ENCODE measurements at regions not wholly inside any gene's neighbourhood (a gene's known extent, or its start where the extent isn't known, plus 50 kb on each side); places are given as distances from the start of the nearest gene placed in this dataset.

GRCh38 chr4:122038896-122039295, 87.0 kb upstream of the TRPC3 start:
- no peaks in the 10 kb centered on the region for H3K27me3 ChIP-seq
- no peak for TF ChIP-seq CTCF (IDR thresholded peaks at IDR 0.05)
- H3K4me3 ChIP-seq = no peak overlapping the region
- intact Hi-C loops (cut with DNase I) = no loop called here
- no peak for DNase-seq
- H3K36me3 ChIP-seq = no peaks in the 10 kb centered on the region
- no peaks in the 10 kb centered on the region for H3K9me3 ChIP-seq
- no peaks in the 10 kb centered on the region for H3K4me1 ChIP-seq
- H3K9ac ChIP-seq (ENCODE audit: low read depth in 2 of 2, low read length in 2 of 2) = no peak overlapping the region
- no peak overlapping the region for H3K27ac ChIP-seq

- intact Hi-C loops (cut with DNase I) = no loop called here
- no peaks in the 10 kb centered on the region for H3K27me3 ChIP-seq
- no peak overlapping the region for H3K4me3 ChIP-seq
- no peaks in the 10 kb centered on the region for H3K36me3 ChIP-seq
- H3K9ac ChIP-seq (ENCODE audit: low read depth in 2 of 2, low read length in 2 of 2) = no peak overlapping the region
- no peaks in the 10 kb centered on the region for H3K4me1 ChIP-seq
- DNase-seq = no peak
- H3K27ac ChIP-seq = no peak overlapping the region
- no peaks in the 10 kb centered on the region for H3K9me3 ChIP-seq
- no peak for TF ChIP-seq CTCF (IDR thresholded peaks at IDR 0.05)
These were observed 82.8 kb upstream of the TRPC3 start for GRCh38 chr4:122034619-122035018.

DNA sequence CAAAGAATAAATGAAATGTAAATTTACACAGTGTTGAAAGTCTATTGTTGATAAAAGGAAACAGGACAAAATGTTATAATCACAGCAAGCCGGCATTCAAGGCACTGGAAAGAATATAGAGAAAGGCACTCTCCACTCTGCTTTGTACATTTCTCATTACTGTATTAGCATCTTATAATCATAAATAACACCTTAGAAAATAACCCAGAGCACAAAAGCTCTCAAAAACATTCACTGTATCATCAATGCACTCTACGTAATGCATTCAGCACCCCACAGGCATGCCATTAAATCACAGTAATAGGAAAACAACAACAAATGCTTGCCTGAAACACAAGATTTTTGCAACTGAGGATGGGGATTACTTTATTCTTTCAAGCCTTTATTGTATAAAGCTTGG, 75.3 kb upstream of the TRPC3 start:
- no peaks in the 10 kb centered on the region for H3K36me3 ChIP-seq
- H3K9ac ChIP-seq (ENCODE audit: low read depth in 2 of 2, low read length in 2 of 2) = no peak overlapping the region
- no peaks in the 10 kb centered on the region for H3K9me3 ChIP-seq
- TF ChIP-seq CTCF (IDR thresholded peaks at IDR 0.05) = no peak
- no peak overlapping the region for H3K27ac ChIP-seq
- H3K4me3 ChIP-seq = no peak overlapping the region
- no peaks in the 10 kb centered on the region for H3K27me3 ChIP-seq
- DNase-seq = no peak
- H3K4me1 ChIP-seq = no peaks in the 10 kb centered on the region
- intact Hi-C loops (cut with DNase I) = no loop called here

- Histone ChIP-seq H3K27me3 (no peaks in the 10 kb centered on the region), H3K4me3 (no peak overlapping the region), H3K27ac (no peak overlapping the region), H3K9ac (ENCODE audit: low read depth in 2 of 2, low read length in 2 of 2) (no peak overlapping the region), H3K36me3 (no peaks in the 10 kb centered on the region), H3K4me1 (no peaks in the 10 kb centered on the region), H3K9me3 (no peaks in the 10 kb centered on the region)
- DNase-seq = no peak
- intact Hi-C loops (cut with DNase I) = no loop called here
- TF ChIP-seq CTCF (IDR thresholded peaks at IDR 0.05) = no peak
These were observed 65.4 kb upstream of the TRPC3 start for GRCh38 chr4:122017296-122017695.

DNA sequence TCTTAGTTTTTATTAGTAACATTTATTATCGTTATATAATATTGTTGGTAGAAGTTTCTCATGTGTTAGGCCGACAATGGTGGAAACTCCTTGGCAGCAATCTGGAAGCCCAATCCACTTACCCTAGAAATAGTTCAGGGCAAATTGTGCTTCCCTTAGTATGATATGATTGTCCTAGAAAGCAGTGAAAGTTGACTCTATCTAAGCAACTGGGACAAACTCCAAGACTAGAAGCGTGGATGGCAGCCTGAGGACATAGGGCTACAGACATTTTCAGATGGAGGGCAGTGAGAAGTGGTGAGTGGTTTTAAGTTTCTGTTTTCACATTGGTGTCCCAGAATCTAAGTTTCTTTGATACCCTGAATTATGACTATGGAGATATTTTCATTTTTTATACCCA, 63.3 kb upstream of the TRPC3 start:
- H3K9ac ChIP-seq (ENCODE audit: low read depth in 2 of 2, low read length in 2 of 2) = no peak overlapping the region
- intact Hi-C loops (cut with DNase I) = no loop called here
- no peaks in the 10 kb centered on the region for H3K9me3 ChIP-seq
- no peak for TF ChIP-seq CTCF (IDR thresholded peaks at IDR 0.05)
- H3K4me1 ChIP-seq = no peaks in the 10 kb centered on the region
- no peak overlapping the region for H3K4me3 ChIP-seq
- H3K27ac ChIP-seq = no peak overlapping the region
- no peak for DNase-seq
- no peaks in the 10 kb centered on the region for H3K36me3 ChIP-seq
- H3K27me3 ChIP-seq = no peaks in the 10 kb centered on the region

- Histone ChIP-seq H3K9me3 (no peaks in the 10 kb centered on the region), H3K4me3 (no peak overlapping the region), H3K9ac (ENCODE audit: low read depth in 2 of 2, low read length in 2 of 2) (no peak overlapping the region), H3K36me3 (no peaks in the 10 kb centered on the region), H3K27ac (no peak overlapping the region), H3K27me3 (no peaks in the 10 kb centered on the region), H3K4me1 (no peaks in the 10 kb centered on the region)
- TF ChIP-seq CTCF (IDR thresholded peaks at IDR 0.05) = no peak
- intact Hi-C loops (cut with DNase I) = no loop called here
- no peak for DNase-seq
These were observed 60.9 kb upstream of the TRPC3 start for GRCh38 chr4:122012735-122013134.

All from colonic mucosa (tissue), 4 donors.